GM21360 (cell line): ENCODE measurements at regions not wholly inside any gene's neighbourhood (a gene's known extent, or its start where the extent isn't known, plus 50 kb on each side); places are given as distances from the start of the nearest gene placed in this dataset.
A peak's percentile ranks its signal among the peaks of the same experiment; 100 is the strongest.

Source experiments
- ATAC-seq: cut with Tn5 transposase; IDR thresholded peaks from one replicate; pipeline ENCODE4 v1.9.1; 2021; ENCODE audit warnings: mild to moderate bottlenecking, moderate library complexity; ENCODE audit not compliant: unreplicated experiment

- no peak for ATAC-seq
Measured at GRCh38 chr14:100381395-100382105, 58.4 kb downstream of the SLC25A47 start.

GRCh38 chr14:100382106-100382455 is 58.9 kb downstream of the SLC25A47 start:
- ATAC-seq = no peak

- peak; percentile 70 for ATAC-seq
Measured at GRCh38 chr14:100383727-100384158, 60.6 kb downstream of the SLC25A47 start.

- ATAC-seq = no peak
Measured at GRCh38 chr14:100384277-100384676, 61.1 kb downstream of the SLC25A47 start.

- ATAC-seq = no peak
Measured at GRCh38 chr14:100384819-100385813, 62.0 kb downstream of the SLC25A47 start.

GRCh38 chr14:100386121-100386520 is 63.0 kb downstream of the SLC25A47 start:
- ATAC-seq = no peak

GRCh38 chr14:100386846-100387245 is 63.7 kb downstream of the SLC25A47 start:
- no peak for ATAC-seq

GRCh38 chr14:100387450-100387849 is 64.3 kb downstream of the SLC25A47 start:
- no peak for ATAC-seq

GRCh38 chr14:100388103-100389054 is 65.2 kb downstream of the SLC25A47 start:
- ATAC-seq = no peak

GRCh38 chr14:100389497-100390104 is 66.5 kb downstream of the SLC25A47 start:
- no peak for ATAC-seq

GRCh38 chr14:100391173-100391572 is 68.0 kb downstream of the SLC25A47 start:
- ATAC-seq = no peak

- no peak for ATAC-seq
Measured at GRCh38 chr14:100391724-100392123, 68.6 kb downstream of the SLC25A47 start.

GRCh38 chr14:100392356-100392755 is 69.2 kb downstream of the SLC25A47 start:
- no peak for ATAC-seq

- no peak for ATAC-seq
Measured at GRCh38 chr14:100393362-100393761, 70.2 kb downstream of the SLC25A47 start.

- ATAC-seq = no peak
Measured at GRCh38 chr14:100393906-100394732, 71.0 kb downstream of the SLC25A47 start.

- no peak for ATAC-seq
Measured at GRCh38 chr14:100394886-100395672, 71.9 kb downstream of the SLC25A47 start.

- no peak for ATAC-seq
Measured at GRCh38 chr14:100396266-100396795, 73.2 kb downstream of the SLC25A47 start.

- ATAC-seq = no peak
Measured at GRCh38 chr14:100397005-100397404, 73.9 kb downstream of the SLC25A47 start.
